Stimulated activated CD8-positive, alpha-beta memory T cell treated with anti-CD3 and anti-CD28 coated beads, Interleukin-15, amount 100 ng/mL, for 1 hour (primary cell): ENCODE measurements at regions not wholly inside any gene's neighbourhood (a gene's known extent, or its start where the extent isn't known, plus 50 kb on each side); places are given as distances from the start of the nearest gene placed in this dataset.

Experiments used
- DNase-seq: peaks from one replicate; pipeline ENCODE4 v3.0.0-alpha.2; 2020; ENCODE audit warnings: low read depth

DNA sequence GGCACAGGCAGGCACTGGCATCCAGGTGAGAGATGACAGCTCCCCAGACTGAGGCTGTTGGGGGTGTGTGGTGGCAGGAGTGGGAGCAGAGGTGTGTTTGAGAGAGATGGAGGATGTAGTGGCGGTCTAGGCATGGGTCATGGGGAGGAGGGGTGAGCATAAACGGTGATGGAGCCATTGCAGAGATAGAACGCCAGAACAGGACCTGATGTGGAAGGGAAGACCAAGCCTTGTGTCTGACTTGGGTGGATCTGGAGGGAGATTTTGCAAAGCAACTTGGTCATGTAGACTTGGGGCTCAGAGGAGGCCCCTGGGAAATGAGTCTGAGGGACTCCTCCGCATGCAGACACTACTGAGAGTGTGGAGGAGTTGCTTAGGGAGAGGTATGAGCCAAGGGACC is 50.0 kb upstream of the CLDN5 start:
- no peak for DNase-seq

- DNase-seq: peak; percentile 19
Measured at GRCh38 chr22:19576460-19577421, 52.5 kb upstream of the CLDN5 start.

DNA sequence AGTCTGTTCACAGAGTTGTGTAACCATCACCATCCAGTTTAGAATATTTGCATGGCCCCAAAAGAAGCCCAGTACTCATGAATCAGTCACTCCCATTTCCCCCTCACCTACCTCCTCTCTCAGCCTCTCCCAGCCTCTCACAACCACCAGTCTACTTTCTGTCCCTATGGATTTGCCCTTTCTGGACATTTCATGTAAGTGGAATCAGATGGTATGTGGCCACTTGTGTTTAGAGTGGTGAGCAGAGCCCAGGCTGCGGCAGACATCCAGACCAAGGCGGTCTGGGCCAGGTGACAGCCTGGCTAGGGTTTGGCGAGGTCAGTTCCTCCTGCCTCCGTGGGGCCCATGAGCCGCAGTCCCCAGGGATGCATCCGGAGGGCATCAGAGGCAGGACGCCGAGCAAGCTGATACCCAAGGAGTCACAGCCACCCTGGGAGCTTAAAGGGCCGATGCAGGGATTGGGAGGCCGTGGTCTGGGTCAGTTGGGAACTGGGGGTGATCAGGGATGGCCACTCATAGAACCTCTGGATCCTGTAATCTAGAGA is 53.3 kb upstream of the CLDN5 start:
- DNase-seq: no peak

DNA sequence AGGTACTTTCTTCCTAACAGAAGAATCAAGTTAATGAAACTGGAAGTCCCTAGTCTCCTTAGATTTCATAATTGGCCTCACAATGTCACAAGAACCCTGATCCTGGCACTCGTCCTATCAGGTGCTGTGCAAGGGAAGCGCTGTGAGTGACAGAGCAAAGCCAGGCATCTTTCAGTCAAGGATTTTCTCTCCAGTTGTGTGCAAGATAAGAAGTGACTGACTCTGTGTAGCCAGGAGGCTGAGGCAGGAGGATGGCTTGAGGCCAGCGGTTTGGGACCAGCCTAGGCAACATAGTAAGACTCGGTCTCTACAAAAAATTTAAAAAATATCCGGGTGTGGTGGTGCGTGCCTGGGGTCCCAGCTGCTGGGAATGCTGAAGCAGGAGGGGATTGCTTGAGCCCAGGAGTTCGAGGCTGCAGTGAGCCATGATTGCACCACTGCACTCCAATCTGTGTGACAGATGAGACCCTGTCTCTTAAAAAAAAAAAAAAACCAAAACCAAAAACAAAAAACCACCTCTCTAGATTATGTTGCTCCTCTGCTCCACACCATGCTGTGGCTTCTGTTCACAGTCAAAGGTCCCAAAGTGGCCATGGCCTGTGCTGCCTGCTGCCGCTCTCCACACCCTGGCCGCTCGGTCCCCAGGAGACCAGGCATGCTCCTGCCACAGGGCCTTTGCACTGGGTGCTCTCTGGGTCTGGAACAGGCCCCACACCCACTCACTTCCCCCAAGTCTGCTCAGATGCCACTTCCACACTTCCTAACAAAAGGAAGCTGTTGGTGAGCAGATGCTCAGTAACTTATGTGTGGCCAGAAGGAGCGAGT is 54.2 kb upstream of the CLDN5 start:
- no peak for DNase-seq

DNA sequence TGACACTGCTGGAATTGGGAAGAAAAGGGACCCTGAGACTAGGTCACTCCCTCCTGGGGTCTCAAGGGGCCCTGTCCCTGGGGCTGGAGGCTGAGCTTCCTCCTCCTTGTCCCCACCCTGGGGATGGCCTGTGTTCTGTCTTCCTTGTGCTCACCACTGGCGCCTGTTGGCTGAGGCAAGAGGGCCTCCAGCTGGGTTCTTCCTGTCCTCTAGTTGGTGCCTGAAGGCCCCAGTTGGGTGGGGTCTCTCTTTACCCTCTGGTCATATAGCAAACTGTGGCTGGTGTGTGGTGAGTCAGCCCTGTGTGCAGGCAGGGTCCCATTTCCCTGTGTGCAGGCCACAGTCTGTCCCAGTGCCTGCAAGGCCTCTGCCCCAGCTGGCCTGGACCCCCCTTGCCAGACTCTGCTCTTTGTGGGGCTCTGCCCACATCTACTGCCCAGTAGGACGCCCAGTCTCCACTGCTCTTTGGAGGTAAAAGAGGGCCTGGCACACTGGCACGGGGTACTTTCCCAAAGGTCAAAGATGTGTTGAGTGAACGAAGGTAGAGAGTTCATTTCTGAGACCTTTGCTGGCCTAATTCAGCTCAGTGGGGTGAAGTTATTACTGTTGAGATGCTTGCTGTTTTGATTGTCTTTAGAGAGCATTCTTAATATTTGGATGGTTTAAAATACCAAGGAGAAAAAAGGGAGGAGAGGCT is 55.1 kb upstream of the CLDN5 start:
- no peak for DNase-seq

DNA sequence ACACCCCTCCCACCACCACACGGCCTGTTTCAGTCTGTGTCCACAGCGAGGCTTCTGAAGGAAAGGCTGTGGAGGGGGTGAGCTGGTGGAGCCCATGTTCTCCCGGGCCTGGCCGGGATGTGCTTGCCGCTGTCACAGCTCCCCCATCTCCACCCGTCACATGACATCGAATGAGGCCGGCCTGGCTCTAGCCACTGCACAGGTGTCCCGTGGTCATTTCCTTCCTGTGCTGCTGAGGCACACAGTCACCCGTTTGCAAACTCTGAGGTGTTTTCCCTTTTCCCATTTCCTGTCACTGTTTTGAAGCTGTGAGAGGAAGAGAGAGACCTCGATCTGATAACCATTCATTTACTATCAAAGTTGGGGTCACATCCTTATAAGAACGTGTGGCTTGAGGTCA is 55.7 kb upstream of the CLDN5 start:
- no peak for DNase-seq

DNA sequence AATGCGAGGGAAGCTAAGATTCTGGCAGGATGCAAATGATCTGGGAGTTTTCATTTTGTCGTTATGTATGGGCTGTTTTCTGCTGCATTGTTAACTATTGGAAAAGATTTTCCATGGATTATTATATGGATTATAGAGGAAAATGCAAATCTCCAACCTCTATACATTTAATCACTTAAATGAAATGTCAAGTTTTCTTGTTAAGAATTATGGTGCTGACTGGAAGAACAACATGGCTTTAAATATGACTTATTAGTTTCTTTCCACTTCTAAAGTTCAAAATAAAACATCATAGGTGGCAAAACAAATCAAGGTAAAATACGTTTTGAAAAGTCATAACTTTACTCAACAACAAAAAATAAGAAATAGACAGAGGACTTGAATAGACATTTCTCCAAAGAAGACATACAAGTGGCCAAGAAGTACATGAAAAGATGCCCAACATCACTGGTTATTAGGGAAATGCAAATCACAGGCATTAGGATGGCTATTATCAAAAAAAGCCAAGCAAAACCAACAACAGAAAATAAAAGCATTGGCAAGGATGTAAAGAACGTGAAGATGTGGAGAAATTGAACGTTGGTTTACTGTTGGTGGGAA is 56.2 kb upstream of the CLDN5 start:
- DNase-seq: no peak

DNA sequence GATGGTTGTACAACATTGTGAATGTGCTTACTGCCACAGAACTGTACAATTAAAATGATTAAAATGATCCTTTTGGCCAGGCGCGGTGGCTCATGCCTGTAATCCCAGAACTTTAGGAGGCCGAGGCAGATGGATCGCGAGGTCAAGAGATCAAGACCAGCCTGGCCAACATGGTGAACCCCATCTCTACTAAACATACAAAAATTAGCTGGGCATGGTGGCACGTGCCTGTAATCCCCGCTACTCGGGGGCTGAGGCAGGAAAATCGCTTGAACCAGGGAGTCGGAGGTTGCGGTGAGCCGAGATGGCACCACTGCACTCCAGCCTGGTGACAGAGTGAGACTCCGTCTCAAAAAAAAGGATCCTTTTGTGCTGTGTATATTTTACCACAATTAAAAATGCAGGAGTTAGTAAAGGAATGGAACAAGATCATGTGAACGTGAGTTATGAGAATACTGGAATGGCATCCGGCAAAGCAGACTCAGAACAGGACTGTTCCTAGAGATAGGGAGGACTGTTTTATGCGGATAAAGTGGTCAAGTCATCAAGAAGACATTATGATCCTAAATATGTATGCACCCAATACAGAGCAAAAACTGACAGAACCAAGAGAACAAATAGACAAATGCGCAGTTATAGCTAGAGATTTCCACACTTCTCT is 58.0 kb upstream of the CLDN5 start:
- no peak for DNase-seq

- DNase-seq: no peak
Measured at GRCh38 chr22:19586922-19587684, 62.9 kb upstream of the CLDN5 start.

DNA sequence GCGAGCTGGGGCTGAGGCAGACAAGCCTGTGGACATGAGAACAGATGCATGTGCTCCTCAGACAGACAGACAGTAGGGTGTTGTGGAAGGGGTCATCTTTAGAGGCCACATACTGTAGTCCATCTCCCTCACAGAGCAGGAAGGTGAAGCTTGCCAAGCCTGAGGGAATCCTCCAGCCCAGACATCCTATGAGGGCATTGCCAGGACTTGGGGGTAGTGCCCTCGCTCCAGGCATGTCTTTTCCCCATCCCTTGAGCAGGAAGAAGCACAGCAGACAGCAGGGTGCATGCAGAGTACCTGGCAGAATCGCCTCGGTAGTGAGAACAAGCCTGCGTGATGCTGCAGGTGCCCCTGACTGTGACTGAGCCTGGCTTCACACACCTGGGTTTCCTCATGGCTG is 66.5 kb upstream of the CLDN5 start:
- no peak for DNase-seq

DNA sequence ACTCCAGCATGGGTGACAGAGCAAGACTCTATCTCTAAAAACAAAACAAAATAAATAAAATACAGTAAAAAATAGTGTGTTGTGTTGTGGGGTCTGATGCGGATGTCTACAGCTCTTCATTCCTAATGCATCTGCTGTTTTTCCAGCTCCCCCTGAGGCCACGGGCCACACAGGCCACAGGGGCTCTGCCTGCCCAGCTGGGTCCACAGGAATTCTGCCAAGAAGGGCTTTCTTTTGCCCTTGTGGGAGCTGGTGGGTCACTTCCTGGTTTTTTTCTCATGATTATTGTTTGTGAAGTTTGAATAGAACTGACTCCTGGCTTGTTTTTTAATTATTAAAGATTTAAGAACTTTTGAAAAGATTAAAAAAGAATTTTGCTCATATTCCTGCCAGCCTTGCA is 67.4 kb upstream of the CLDN5 start:
- no peak for DNase-seq

DNA sequence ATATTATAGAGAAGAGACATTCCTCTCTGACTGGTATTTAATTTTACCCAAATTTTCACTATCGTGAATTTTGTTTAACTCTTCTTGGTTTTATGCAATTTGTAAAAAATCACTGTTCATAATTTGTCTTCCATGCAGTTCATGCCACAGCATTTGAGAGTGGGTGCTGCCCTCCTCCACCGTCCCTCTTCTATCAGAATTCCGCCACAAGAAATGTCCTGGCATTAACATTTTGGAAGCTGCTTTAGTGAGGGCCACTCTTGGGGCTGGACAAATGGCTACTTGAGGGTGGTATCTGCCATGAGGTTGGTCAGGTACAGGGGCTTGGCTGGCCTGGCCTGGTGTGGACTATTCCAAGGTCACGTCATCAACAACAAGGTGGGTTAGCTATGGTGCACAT is 68.3 kb upstream of the CLDN5 start:
- no peak for DNase-seq

DNA sequence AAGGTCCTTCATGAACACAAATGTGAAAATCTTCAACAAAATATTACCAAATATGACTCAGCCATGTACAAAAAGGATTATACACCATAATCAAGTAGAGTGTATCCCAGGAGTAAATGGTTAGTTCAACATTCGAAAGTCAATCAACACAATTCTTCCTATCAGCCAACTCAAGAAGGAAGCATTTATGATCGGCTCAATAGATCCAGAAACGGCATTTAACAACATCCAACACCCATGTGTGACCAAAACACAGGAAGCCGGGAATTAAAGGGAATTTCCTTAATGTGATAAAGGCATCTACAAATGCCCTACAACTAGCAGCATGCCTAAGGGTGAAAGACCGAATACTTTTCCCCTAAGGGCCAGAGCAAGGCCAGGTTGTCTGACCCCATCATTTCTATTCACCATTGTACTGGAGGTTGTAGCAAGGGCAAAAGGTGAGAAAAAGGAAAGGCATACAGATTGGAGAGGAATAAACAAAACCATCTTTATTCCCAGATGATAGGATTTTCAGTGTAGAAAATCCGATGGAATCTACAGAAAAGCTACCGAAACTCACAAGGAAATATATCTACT is 69.9 kb upstream of the CLDN5 start:
- no peak for DNase-seq

GRCh38 chr22:19595532-19595931 is 71.3 kb upstream of the CLDN5 start:
- no peak for DNase-seq

GRCh38 chr22:19596680-19597398 is 72.6 kb upstream of the CLDN5 start:
- DNase-seq: no peak

- no peak for DNase-seq
Measured at GRCh38 chr22:19597399-19597735, 73.2 kb upstream of the CLDN5 start.

DNA sequence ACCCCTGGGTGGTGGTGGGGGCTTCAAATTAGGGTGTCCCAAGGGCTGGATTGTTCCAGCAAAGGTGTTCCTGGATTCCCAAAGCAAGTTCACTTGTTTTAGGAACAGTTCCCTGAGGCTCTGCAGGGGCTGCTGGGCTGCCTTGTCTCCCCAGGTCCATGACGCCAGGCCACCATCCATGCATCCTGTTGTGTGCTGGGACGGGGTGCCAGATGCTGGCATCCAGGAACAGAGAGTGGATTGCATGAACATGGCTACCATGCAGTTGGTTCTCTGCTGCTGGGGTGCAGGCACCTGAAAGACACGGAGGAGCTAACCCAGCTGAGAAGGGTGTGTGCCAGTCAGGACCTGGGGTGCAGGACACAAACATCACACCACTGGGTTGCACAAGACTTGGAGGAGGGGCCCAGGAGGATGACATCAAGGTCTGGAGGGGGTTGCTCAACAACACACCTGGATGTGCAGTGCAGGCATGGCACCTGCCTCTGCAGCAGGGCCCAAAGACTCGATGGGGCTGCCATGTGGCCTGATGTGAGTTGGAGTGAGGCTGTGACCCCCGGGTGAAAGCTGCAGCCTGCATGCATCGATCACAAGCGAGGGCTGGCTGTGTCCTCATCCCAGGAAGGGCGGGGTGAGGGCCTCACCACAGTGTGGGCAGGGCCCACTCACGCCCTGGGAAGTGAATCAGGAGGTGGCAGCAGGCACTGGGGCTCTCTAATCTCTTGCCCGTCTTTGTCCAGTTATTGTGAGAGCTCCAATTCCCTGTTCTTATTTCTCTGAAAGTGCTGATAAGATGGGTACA is 74.0 kb upstream of the CLDN5 start:
- DNase-seq: no peak

DNA sequence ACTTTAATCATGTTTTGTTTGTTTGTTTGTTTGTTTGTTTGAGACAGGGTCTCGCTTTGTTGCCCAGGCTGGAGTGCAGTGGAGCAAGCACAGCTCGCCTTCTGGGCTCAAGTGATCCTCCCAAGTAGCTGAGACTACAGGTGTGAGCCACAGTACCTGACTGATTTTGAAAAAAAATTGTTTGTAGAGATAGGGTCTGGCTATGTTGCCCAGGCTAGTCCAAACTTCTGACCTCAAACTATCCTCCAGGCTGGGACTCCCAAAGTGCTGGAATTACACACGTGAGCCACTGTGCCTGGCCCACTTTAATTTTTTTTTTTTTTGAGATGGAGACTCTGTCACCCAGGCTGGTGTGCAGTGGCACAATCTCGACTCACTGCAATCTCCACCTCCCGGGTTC is 74.8 kb upstream of the CLDN5 start:
- no peak for DNase-seq
